RWPE2 (cell line): ENCODE measurements at regions not wholly inside any gene's neighbourhood (a gene's known extent, or its start where the extent isn't known, plus 50 kb on each side); places are given as distances from the start of the nearest gene placed in this dataset.

Experiments
- ATAC-seq: fragments of 200-7000 bp; cut with Tn5 transposase; 3 replicates; pipeline ENCODE4 v1.9.1; 2021; ENCODE audit warnings: low read depth
- DNase-seq: peaks from one replicate; pipeline ENCODE4 v3.0.0-alpha.2; 2020; ENCODE audit warnings: low spot score
- H3K27ac ChIP-seq: fragments of 450-650 bp; 2 replicates; pipeline ENCODE4 v1.5.1; 2017; ENCODE audit warnings: mild to moderate bottlenecking; ENCODE audit not compliant: poor library complexity, severe bottlenecking
- H3K27me3 ChIP-seq: fragments of 250-450 bp; sonication (Bioruptor Pico); 2 replicates; pipeline ENCODE4 v1.5.1; 2021; ENCODE audit warnings: mild to moderate bottlenecking, moderate library complexity; ENCODE audit not compliant: insufficient read depth, poor library complexity, severe bottlenecking
- H3K36me3 ChIP-seq: fragments of 250-450 bp; sonication (Bioruptor Pico); 2 replicates; pipeline ENCODE4 v1.5.1; 2020; ENCODE audit warnings: low read depth, mild to moderate bottlenecking, moderate library complexity
- H3K4me1 ChIP-seq: fragments of 250-450 bp; sonication (Bioruptor Pico); 2 replicates; pipeline ENCODE4 v1.5.1; 2021; ENCODE audit warnings: mild to moderate bottlenecking, moderate library complexity; ENCODE audit not compliant: insufficient read depth, poor library complexity, severe bottlenecking
- H3K4me3 ChIP-seq: fragments of 250-450 bp; sonication (Bioruptor Pico); 2 replicates; pipeline ENCODE4 v1.5.1; 2021; ENCODE audit warnings: mild to moderate bottlenecking, moderate library complexity; ENCODE audit not compliant: severe bottlenecking
- H3K9me3 ChIP-seq: fragments of 250-450 bp; sonication (Bioruptor Pico); 2 replicates; pipeline ENCODE4 v1.5.1; 2021; ENCODE audit warnings: mild to moderate bottlenecking, moderate library complexity; ENCODE audit not compliant: severe bottlenecking
- CTCF ChIP-seq: fragments of 450-650 bp; IDR thresholded peaks from one replicate; pipeline ENCODE4 v1.5.1; 2017; ENCODE audit warnings: mild to moderate bottlenecking, moderate library complexity; ENCODE audit not compliant: poor library complexity, severe bottlenecking

GRCh38 chr2:136375017-136375901 lies 257.3 kb upstream of the CXCR4 start:
- TF ChIP-seq CTCF = no peak
- Histone ChIP-seq H3K27ac (no peak overlapping the region), H3K4me1 (no peaks in the 10 kb centered on the region), H3K36me3 (no peaks in the 10 kb centered on the region), H3K9me3 (no peaks in the 10 kb centered on the region), H3K27me3 (peaks cover 9% of the 10 kb centered on the region), H3K4me3 (no peak overlapping the region)
- ATAC-seq = no peak; the same call in 2 of the 3 replicates
- no peak for DNase-seq

- Histone ChIP-seq H3K27me3 (peaks cover 9% of the 10 kb centered on the region), H3K4me1 (no peaks in the 10 kb centered on the region)
- ATAC-seq = no peak
Observed at GRCh38 chr2:136373841-136374240, 255.9 kb upstream of the CXCR4 start.

GRCh38 chr2:136373029-136373428 lies 255.1 kb upstream of the CXCR4 start:
- no peaks in the 10 kb centered on the region for H3K9me3 ChIP-seq
- ATAC-seq (no peak), DNase-seq (no peak)
- no peak overlapping the region for H3K27ac ChIP-seq
- no peaks in the 10 kb centered on the region for H3K36me3 ChIP-seq
- TF ChIP-seq CTCF = no peak
- no peaks in the 10 kb centered on the region for H3K4me1 ChIP-seq
- H3K27me3 ChIP-seq = peaks cover 9% of the 10 kb centered on the region
- no peak overlapping the region for H3K4me3 ChIP-seq

More at GRCh38 chr2:136373841-136374240, 255.9 kb upstream of the CXCR4 start:
- H3K9me3 ChIP-seq = no peaks in the 10 kb centered on the region
- H3K4me3 ChIP-seq = no peak overlapping the region
- no peak for DNase-seq
- no peaks in the 10 kb centered on the region for H3K36me3 ChIP-seq
- TF ChIP-seq CTCF = no peak
- no peak overlapping the region for H3K27ac ChIP-seq

GRCh38 chr2:136363900-136364299 lies 246.0 kb upstream of the CXCR4 start:
- no peak overlapping the region for H3K4me3 ChIP-seq
- no peaks in the 10 kb centered on the region for H3K36me3 ChIP-seq
- ATAC-seq = no peak
- no peaks in the 10 kb centered on the region for H3K4me1 ChIP-seq
- no peak for TF ChIP-seq CTCF
- no peaks in the 10 kb centered on the region for H3K9me3 ChIP-seq
- peaks cover 4% of the 10 kb centered on the region for H3K27me3 ChIP-seq
- DNase-seq = no peak
- no peak overlapping the region for H3K27ac ChIP-seq

- Histone ChIP-seq H3K36me3 (no peaks in the 10 kb centered on the region), H3K4me3 (no peak overlapping the region), H3K27me3 (peaks cover 4% of the 10 kb centered on the region), H3K9me3 (no peaks in the 10 kb centered on the region), H3K27ac (no peak overlapping the region), H3K4me1 (no peaks in the 10 kb centered on the region)
- no peak for TF ChIP-seq CTCF
- ATAC-seq (no peak), DNase-seq (no peak)
Observed at GRCh38 chr2:136363470-136363869, 245.5 kb upstream of the CXCR4 start.
